Heart right ventricle (tissue), 16 donors: ENCODE measurements at regions not wholly inside any gene's neighbourhood (a gene's known extent, or its start where the extent isn't known, plus 50 kb on each side); places are given as distances from the start of the nearest gene placed in this dataset.

Source experiments
- ATAC-seq, 8 donors: fragments of 200-7000 bp; cut with Tn5 transposase; one replicate each; pipeline ENCODE4 v1.9.1; 2020; ENCODE audit warnings: mild to moderate bottlenecking in 8 of 8, moderate library complexity in 8 of 8, moderate number of reproducible peaks in 1 of 8
- DNase-seq, 2 donors: peaks; one replicate each; pipeline ENCODE4 v3.0.0-alpha.2; 2020
- H3K27ac ChIP-seq, 10 donors: fragments of 200-600 bp; sonication (generic) in 2 of 10; one replicate each; pipeline versions ENCODE4 v1.5.0 to v1.8.0; 2020 to 2022; ENCODE audit warnings: mild to moderate bottlenecking in 3 of 10
- H3K27me3 ChIP-seq, 7 donors: fragments of 200-600 bp; one replicate each; pipeline ENCODE4 v1.8.0; 2021 to 2022; ENCODE audit warnings: mild to moderate bottlenecking in 2 of 7
- H3K36me3 ChIP-seq, 9 donors: fragments of 200-600 bp; sonication (generic) in 1 of 9; one replicate each; pipeline versions ENCODE4 v1.5.0 to v1.8.0; 2020 to 2022; ENCODE audit warnings: mild to moderate bottlenecking in 2 of 9
- H3K4me1 ChIP-seq, 9 donors: fragments of 200-600 bp; sonication (generic) in 1 of 9; one replicate each; pipeline versions ENCODE4 v1.5.0 to v1.8.0; 2020 to 2022; ENCODE audit warnings: mild to moderate bottlenecking in 4 of 9
- H3K4me3 ChIP-seq, 10 donors: fragments of 200-600 bp; sonication (generic) in 2 of 10; one replicate each; pipeline versions ENCODE4 v1.5.0 to v1.8.0; 2020 to 2022; ENCODE audit warnings: mild to moderate bottlenecking in 7 of 10, moderate library complexity in 2 of 10
- H3K9me3 ChIP-seq, 11 donors: fragments of 200-600 bp in 10 of 11; sonication (generic) in 2 of 11; one replicate each; pipeline versions ENCODE4 v1.5.0 to v1.8.0; 2013 to 2022; ENCODE audit warnings: mild to moderate bottlenecking in 2 of 11, control low read depth in 1 of 11, moderate library complexity in 1 of 11
- WGBS, 2 donors: extraction: QIAGEN DNeasy Blood & Tissue Kit; methylation state at CpG; one replicate each; pipeline ENCODE4 v1.1.7; 2013; ENCODE audit warnings: inconsistent platforms in 1 of 2; 5-methylcytosine and 5-hydroxymethylcytosine counted together
- intact Hi-C, 10 donors: fragments of 100-400 bp; cut with DNase I; formaldehyde crosslinking; loops; one replicate each; pipeline versions ENCODE4 v1.11.1 to v1.14.2; 2022
- TF ChIP-seq, protein P1 (sequence below), 9 donors: fragments of 200-600 bp; sonication (generic) in 2 of 9; IDR thresholded peaks; one replicate each; pipeline versions ENCODE4 v1.5.0 to v1.8.0; 2021 to 2022; ENCODE audit warnings: antibody characterized with exemption in 9 of 9, mild to moderate bottlenecking in 5 of 9, moderate library complexity in 1 of 9
- donor health status: Arrhythmogenic right ventricular cardiomyopathy.
- donor health status: ischemic (EF 13 %, LVEDD 7.1; RV severe dilation, severe dysfunction).
- donor health status: healthy with polysubstance abuse.
- donor health status: DM: no; HTN: yes; CAD: no.
- donor health status: DM: no; HTN: no; CAD: no.
- donor health status: ischemic (EF 25% LVEDD 6.9; RV normal size, moderate dysfunction).
- donor health status: ischemic (EF 25% LVEDD 5.7; RV mildly dilated, moderate dysfunction).
- donor health status: healthy.
- donor health status: DM: yes; HTN: yes; CAD: no.
- donor health status: Ischemic cardiomyopathy.
- donor health status: ischemic (EF 35%, LVEDD 5.7; RV mildly dilated, moderate dysfunction).
- donor health status: nonischemic (EF 11% LVEDD 7.7; RV severe dilation, severe dysfunction).
- donor health status: DM: yes; HTN: yes; CAD: no.
- donor health status: PGD.
- donor health status: ischemic (EF 29% LVEDD 5.4; RV normal size, mild dysfunction).
- donor health status: nonischemic (EF 23%, LVEDD 6.1; RV moderate dilation, normal function).

DNA sequence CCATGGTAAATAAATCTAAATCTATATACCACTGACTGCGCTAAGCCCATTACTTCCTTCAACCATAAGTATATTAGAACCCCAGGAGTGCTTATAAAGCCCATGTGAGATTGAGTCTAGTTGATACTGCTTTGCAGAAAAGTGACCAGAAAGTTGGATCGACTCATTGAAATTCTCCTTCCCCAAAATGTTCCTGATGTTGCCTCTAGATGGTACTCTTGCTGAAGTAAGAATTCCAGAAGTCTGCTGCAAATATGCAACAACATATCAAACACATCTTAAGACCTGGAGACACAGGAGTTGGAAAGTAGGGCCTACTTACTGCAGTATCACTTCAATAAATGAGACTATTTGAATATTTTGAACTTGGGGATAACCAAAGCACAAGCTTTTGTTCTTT, 550.8 kb downstream of the IPMK start:
- ATAC-seq: no peak
- intact Hi-C loops: loop anchor here in 4 of 10 donors (2.0 to 10.0 kb wide), 5 partner anchors 130 to 350 kb away; no protein-coding TSS in a partner anchor
- 64 to 74% methylated on average over 2 of the region's 2 CpGs for WGBS, 2 donors
- TF ChIP-seq, protein P1, sequence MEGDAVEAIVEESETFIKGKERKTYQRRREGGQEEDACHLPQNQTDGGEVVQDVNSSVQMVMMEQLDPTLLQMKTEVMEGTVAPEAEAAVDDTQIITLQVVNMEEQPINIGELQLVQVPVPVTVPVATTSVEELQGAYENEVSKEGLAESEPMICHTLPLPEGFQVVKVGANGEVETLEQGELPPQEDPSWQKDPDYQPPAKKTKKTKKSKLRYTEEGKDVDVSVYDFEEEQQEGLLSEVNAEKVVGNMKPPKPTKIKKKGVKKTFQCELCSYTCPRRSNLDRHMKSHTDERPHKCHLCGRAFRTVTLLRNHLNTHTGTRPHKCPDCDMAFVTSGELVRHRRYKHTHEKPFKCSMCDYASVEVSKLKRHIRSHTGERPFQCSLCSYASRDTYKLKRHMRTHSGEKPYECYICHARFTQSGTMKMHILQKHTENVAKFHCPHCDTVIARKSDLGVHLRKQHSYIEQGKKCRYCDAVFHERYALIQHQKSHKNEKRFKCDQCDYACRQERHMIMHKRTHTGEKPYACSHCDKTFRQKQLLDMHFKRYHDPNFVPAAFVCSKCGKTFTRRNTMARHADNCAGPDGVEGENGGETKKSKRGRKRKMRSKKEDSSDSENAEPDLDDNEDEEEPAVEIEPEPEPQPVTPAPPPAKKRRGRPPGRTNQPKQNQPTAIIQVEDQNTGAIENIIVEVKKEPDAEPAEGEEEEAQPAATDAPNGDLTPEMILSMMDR (IDR thresholded peaks at IDR 0.05): peak in 7 of 9 donors; percentile 22 to 55 (median 42)
- Histone ChIP-seq H3K27me3 (no peaks in the 10 kb centered on the region), H3K36me3 (no peaks in the 10 kb centered on the region), H3K9me3 (peaks cover 0 to 39% (median 0%) of the 10 kb centered on the region in 11 donors), H3K4me1 (no peaks in the 10 kb centered on the region), H3K4me3 (no peak overlapping the region), H3K27ac (no peak overlapping the region)
- DNase-seq: no peak

DNA sequence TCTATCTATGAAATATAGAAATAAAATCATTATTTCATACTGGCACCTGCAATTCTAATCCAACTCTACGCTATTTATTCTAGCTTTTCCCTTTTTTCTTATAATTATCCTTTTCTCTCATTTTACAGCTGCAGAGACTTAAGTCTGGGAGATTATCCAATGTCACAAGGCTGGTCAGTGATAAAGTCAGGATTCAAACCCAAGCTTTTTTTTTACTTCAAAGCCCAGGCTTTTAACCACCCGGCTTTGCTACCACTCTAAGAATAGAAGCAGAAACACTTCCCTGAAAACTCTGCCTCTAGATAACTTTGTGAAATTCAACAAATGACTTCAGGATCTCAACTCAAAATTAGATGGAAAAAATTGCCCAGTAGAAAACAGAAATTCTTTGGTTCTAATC, 552.5 kb downstream of the IPMK start:
- no peaks in the 10 kb centered on the region for H3K4me1 ChIP-seq
- H3K4me3 ChIP-seq: no peak overlapping the region
- peak overlapping the region in 1 of 10 donors; percentile 35 for H3K27ac ChIP-seq
- intact Hi-C loops: loop anchor here in 4 of 10 donors (5.0 to 10.0 kb wide), 4 partner anchors 132 to 352 kb away; no protein-coding TSS in a partner anchor
- 42 to 43% methylated on average over 2 of the region's 2 CpGs for WGBS, 2 donors
- no peaks in the 10 kb centered on the region for H3K27me3 ChIP-seq
- ATAC-seq (peak in 1 of 8 donors; percentile 59), DNase-seq (no peak)
- H3K36me3 ChIP-seq: no peaks in the 10 kb centered on the region
- TF ChIP-seq, protein P1 (IDR thresholded peaks at IDR 0.05): no peak
- H3K9me3 ChIP-seq: peaks cover 0 to 28% (median 0%) of the 10 kb centered on the region in 11 donors

DNA sequence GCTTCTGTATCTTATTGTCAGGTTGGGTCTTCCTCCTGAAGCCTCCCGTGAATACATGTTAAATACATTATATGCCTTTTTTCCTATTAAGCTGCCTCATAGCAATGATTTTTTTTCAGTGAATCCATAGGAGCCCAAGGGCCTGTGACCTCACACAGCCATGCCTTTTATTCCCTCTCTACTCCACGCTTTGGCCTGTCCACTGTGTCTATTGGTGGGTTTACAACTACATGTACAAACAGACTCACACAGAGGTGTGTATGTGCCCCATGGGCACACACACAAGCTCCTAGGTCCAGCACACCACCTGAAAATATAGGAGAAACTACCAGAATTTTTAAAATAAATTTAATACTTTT, 560.4 kb downstream of the IPMK start:
- 60 to 82% methylated on average over 2 of the region's 2 CpGs for WGBS, 2 donors
- Histone ChIP-seq H3K4me3 (no peak overlapping the region), H3K9me3 (no peaks in the 10 kb centered on the region), H3K4me1 (peaks cover 0 to 13% (median 0%) of the 10 kb centered on the region in 9 donors), H3K27me3 (no peaks in the 10 kb centered on the region), H3K36me3 (no peaks in the 10 kb centered on the region), H3K27ac (no peak overlapping the region)
- intact Hi-C loops: no loop called here
- no peak for DNase-seq
- TF ChIP-seq, protein P1 (IDR thresholded peaks at IDR 0.05): no peak
- ATAC-seq: no peak

DNA sequence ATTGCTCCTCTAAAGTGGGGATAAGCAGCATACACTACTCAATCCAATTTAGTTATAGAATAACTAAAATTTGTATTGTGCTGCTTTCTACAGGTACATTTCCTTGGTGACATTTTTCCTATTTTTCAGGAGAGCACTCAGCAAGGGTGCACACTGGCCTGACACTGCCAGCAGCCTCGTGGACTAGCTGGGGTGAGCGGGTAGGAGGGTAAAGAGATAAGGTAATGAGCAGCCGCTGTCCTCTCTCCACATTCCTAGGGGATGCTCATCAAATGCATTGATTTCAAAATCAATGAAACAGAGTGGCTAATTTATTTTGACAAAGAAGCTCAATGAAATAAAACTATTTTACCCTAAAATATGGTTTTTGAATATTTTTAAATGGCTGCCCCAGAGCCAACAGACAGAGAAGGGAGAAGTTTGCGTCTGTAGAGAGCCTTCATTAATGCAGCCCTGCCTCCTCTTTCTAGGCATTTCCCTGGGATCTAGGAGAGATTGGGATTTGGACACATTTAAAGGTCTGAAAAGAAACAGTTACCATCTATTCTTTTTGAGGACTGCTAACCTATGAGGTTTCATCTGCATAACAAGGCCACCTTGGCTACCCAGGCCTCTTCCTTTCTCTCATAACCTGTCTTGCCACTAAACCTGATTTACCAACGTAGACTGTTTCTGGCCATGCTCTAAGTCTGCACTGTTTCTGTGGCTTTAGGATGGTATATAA, 561.0 kb downstream of the IPMK start:
- Histone ChIP-seq H3K27me3 (no peaks in the 10 kb centered on the region), H3K4me3 (no peak overlapping the region), H3K9me3 (no peaks in the 10 kb centered on the region), H3K27ac (no peak overlapping the region), H3K36me3 (no peaks in the 10 kb centered on the region), H3K4me1 (peaks cover 0 to 13% (median 0%) of the 10 kb centered on the region in 9 donors)
- no peak for DNase-seq
- intact Hi-C loops: no loop called here
- WGBS, 2 donors: 72 to 76% methylated on average over 5 of the region's 5 CpGs
- TF ChIP-seq, protein P1 (IDR thresholded peaks at IDR 0.05): no peak
- no peak for ATAC-seq
